ENCODE measurements at regions not wholly inside any gene's neighbourhood (a gene's known extent, or its start where the extent isn't known, plus 50 kb on each side); places are given as distances from the start of the nearest gene placed in this dataset.

- no peak for DNase-seq (ENCODE audit: low spot score)
- Mint-ChIP-seq H3K4me3 (ENCODE audit: unreplicated experiment) (no peak overlapping the region), H3K36me3 (ENCODE audit: low read depth) (no peaks in the 10 kb centered on the region), H3K27me3 (ENCODE audit: low read depth) (peaks cover 3% of the 10 kb centered on the region), H3K9me3 (ENCODE audit: low read depth) (peaks cover 2% of the 10 kb centered on the region), H3K4me1 (ENCODE audit: low read depth) (no peaks in the 10 kb centered on the region), H3K27ac (ENCODE audit: unreplicated experiment) (no peak overlapping the region)
- no peak for TF ChIP-seq CTCF (IDR thresholded peaks at IDR 0.05)
Measured at GRCh38 chr4:84298023-84298718, 200.9 kb downstream of the NKX6-1 start.

GRCh38 chr4:84291969-84292368, 207.1 kb downstream of the NKX6-1 start:
- H3K36me3 Mint-ChIP-seq (ENCODE audit: low read depth), result peaks cover 1% of the 10 kb centered on the region
- no peak for TF ChIP-seq CTCF (IDR thresholded peaks at IDR 0.05)

GRCh38 chr4:84286048-84286447, 213.0 kb downstream of the NKX6-1 start:
- H3K4me1 Mint-ChIP-seq (ENCODE audit: low read depth), result no peaks in the 10 kb centered on the region
- H3K27ac Mint-ChIP-seq (ENCODE audit: unreplicated experiment), result no peak overlapping the region
- no peak for TF ChIP-seq CTCF (IDR thresholded peaks at IDR 0.05)
- no peak for DNase-seq (ENCODE audit: low spot score)
- H3K4me3 Mint-ChIP-seq (ENCODE audit: unreplicated experiment), result no peak overlapping the region
- peaks cover 4% of the 10 kb centered on the region for H3K27me3 Mint-ChIP-seq (ENCODE audit: low read depth)
- peaks cover 31% of the 10 kb centered on the region for H3K9me3 Mint-ChIP-seq (ENCODE audit: low read depth)
- H3K36me3 Mint-ChIP-seq (ENCODE audit: low read depth), result peaks cover 1% of the 10 kb centered on the region

More at GRCh38 chr4:84291969-84292368, 207.1 kb downstream of the NKX6-1 start:
- no peaks in the 10 kb centered on the region for H3K4me1 Mint-ChIP-seq (ENCODE audit: low read depth)
- DNase-seq (ENCODE audit: low spot score), result no peak
- no peak overlapping the region for H3K4me3 Mint-ChIP-seq (ENCODE audit: unreplicated experiment)
- H3K27ac Mint-ChIP-seq (ENCODE audit: unreplicated experiment), result no peak overlapping the region
- H3K27me3 Mint-ChIP-seq (ENCODE audit: low read depth), result peaks cover 5% of the 10 kb centered on the region
- peaks cover 29% of the 10 kb centered on the region for H3K9me3 Mint-ChIP-seq (ENCODE audit: low read depth)

GRCh38 chr4:84279678-84280077, 219.4 kb downstream of the NKX6-1 start:
- no peaks in the 10 kb centered on the region for H3K36me3 Mint-ChIP-seq (ENCODE audit: low read depth)
- peaks cover 3% of the 10 kb centered on the region for H3K4me1 Mint-ChIP-seq (ENCODE audit: low read depth)
- no peaks in the 10 kb centered on the region for H3K9me3 Mint-ChIP-seq (ENCODE audit: low read depth)
- H3K27ac Mint-ChIP-seq (ENCODE audit: unreplicated experiment), result no peak overlapping the region
- no peak for TF ChIP-seq CTCF (IDR thresholded peaks at IDR 0.05)
- peaks cover 7% of the 10 kb centered on the region for H3K27me3 Mint-ChIP-seq (ENCODE audit: low read depth)
- no peak overlapping the region for H3K4me3 Mint-ChIP-seq (ENCODE audit: unreplicated experiment)
- DNase-seq (ENCODE audit: low spot score), result no peak

GRCh38 chr4:84277923-84278322, 221.2 kb downstream of the NKX6-1 start:
- DNase-seq (ENCODE audit: low spot score), result no peak
- no peak for TF ChIP-seq CTCF (IDR thresholded peaks at IDR 0.05)
- Mint-ChIP-seq H3K36me3 (ENCODE audit: low read depth) (no peaks in the 10 kb centered on the region), H3K4me1 (ENCODE audit: low read depth) (peaks cover 3% of the 10 kb centered on the region), H3K9me3 (ENCODE audit: low read depth) (no peaks in the 10 kb centered on the region), H3K27ac (ENCODE audit: unreplicated experiment) (no peak overlapping the region), H3K4me3 (ENCODE audit: unreplicated experiment) (no peak overlapping the region), H3K27me3 (ENCODE audit: low read depth) (peaks cover 6% of the 10 kb centered on the region)

Measured in chondrocyte (in vitro differentiated cells).